ENCODE measurements at regions not wholly inside any gene's neighbourhood (a gene's known extent, or its start where the extent isn't known, plus 50 kb on each side); places are given as distances from the start of the nearest gene placed in this dataset.

DNA sequence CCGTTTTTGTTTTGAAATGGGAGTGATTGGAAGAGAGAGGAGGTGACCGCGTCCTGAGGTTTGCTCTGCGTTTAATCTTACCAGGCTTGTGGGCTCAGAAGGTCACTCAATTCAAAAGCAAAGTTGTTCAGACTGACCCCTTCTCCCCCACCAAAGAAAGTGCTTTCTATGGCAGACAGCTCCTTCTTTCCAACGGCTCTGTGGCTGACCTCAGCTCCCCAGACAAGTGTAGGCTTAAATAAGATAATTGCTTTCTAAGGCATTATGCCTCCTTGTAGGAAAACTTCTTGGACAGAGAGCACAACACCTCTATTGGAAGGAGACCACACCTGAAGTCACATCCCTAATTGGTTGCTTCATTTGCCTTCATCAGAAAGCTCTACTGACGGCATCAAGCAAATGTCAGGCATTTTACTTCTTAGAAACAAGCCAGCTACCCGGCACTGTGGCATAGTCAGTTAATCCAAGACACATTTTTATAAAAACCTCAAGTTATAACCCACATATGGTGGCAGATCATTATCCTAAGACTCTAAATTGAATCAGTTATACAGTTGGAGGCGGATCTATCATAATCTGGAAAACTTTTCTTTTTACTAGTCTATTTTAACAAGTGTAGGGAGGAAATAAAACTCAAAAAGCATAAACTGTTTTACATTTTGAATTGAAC lies 94.9 kb downstream of the TMEM174 start:
- DNase-seq (ENCODE audit: low spot score): no peak
- TF ChIP-seq, protein P1, sequence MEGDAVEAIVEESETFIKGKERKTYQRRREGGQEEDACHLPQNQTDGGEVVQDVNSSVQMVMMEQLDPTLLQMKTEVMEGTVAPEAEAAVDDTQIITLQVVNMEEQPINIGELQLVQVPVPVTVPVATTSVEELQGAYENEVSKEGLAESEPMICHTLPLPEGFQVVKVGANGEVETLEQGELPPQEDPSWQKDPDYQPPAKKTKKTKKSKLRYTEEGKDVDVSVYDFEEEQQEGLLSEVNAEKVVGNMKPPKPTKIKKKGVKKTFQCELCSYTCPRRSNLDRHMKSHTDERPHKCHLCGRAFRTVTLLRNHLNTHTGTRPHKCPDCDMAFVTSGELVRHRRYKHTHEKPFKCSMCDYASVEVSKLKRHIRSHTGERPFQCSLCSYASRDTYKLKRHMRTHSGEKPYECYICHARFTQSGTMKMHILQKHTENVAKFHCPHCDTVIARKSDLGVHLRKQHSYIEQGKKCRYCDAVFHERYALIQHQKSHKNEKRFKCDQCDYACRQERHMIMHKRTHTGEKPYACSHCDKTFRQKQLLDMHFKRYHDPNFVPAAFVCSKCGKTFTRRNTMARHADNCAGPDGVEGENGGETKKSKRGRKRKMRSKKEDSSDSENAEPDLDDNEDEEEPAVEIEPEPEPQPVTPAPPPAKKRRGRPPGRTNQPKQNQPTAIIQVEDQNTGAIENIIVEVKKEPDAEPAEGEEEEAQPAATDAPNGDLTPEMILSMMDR (IDR thresholded peaks at IDR 0.05; ENCODE audit: borderline replicate concordance, control extremely low read depth, extremely low read depth, insufficient read depth, missing control alignments): no peak
- in situ Hi-C loops (cut with MboI; ENCODE audit: low sequenced_read_pairs, unreplicated experiment): no loop called here

DNA sequence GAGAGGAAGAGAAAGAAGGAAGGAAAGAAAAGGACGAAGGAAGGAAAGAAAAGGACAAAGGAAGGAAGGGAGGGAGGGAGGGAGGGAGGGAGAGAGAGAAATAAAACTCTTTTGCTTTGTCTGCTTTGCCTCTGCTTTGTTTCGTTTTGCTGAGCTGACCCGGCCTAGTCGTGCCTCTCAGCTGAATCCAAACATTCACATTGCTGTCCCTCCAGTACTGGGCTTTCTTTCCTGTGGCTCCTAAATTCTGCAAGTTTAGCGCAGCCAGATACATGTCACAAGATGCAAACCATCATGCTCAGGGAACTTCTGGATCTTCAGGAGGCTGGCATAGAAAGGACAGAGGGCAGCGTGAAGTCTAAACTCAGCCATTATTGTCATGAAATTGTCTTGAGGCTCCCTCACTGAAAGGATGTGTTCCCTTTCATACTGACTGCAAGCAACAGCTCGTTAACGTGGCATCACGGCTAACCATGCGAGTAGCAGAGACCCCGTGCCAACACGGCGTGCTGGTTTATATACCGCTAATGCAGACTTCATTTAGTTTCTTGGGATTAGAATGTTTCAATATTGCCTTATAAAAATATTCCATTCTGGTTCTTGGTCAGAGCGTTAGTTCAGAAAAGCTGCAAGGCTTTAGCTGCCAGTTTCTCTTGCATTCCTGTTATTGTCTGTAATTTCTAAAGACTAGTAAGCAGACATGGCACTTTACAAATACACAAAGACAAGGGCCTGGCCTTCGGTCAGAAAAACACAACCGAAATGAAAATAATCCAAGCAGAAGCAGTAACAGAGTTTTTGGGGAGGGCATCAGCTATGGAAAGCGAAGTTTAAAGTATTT lies 94.2 kb downstream of the TMEM174 start:
- DNase-seq (ENCODE audit: low spot score): no peak
- in situ Hi-C loops (cut with MboI; ENCODE audit: low sequenced_read_pairs, unreplicated experiment): no loop called here
- TF ChIP-seq, protein P1 (IDR thresholded peaks at IDR 0.05; ENCODE audit: borderline replicate concordance, control extremely low read depth, extremely low read depth, insufficient read depth, missing control alignments): no peak

- DNase-seq (ENCODE audit: low spot score): no peak
- TF ChIP-seq, protein P1 (IDR thresholded peaks at IDR 0.05; ENCODE audit: borderline replicate concordance, control extremely low read depth, extremely low read depth, insufficient read depth, missing control alignments): no peak
- in situ Hi-C loops (cut with MboI; ENCODE audit: low sequenced_read_pairs, unreplicated experiment): no loop called here
These were observed 93.3 kb downstream of the TMEM174 start for GRCh38 chr5:73266176-73266738.

- in situ Hi-C loops (cut with MboI; ENCODE audit: low sequenced_read_pairs, unreplicated experiment): no loop called here
- DNase-seq (ENCODE audit: low spot score): no peak
- TF ChIP-seq, protein P1 (IDR thresholded peaks at IDR 0.05; ENCODE audit: borderline replicate concordance, control extremely low read depth, extremely low read depth, insufficient read depth, missing control alignments): no peak
These were observed 92.6 kb downstream of the TMEM174 start for GRCh38 chr5:73265641-73266040.

DNA sequence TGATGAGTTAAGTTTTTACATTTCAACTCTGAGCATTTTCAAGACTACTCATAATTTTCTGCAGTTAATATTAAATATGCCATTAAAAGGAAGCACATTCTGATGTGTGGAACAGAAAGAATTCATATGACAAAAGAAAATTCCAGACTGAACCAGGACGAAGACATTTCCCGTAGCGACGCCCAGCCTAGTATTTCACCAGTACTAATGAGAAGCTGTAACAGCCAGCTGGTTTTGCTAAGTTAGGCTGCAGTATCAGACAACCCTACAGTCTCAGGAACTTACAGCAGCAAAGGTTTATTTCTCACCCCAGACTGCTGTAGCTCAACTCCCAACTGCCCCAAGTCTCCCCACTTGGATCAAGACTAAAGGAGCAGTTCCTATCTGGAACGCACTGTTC lies 91.6 kb downstream of the TMEM174 start:
- in situ Hi-C loops (cut with MboI; ENCODE audit: low sequenced_read_pairs, unreplicated experiment): no loop called here
- DNase-seq (ENCODE audit: low spot score): no peak
- TF ChIP-seq, protein P1 (IDR thresholded peaks at IDR 0.05; ENCODE audit: borderline replicate concordance, control extremely low read depth, extremely low read depth, insufficient read depth, missing control alignments): no peak

- DNase-seq (ENCODE audit: low spot score): no peak
- in situ Hi-C loops (cut with MboI; ENCODE audit: low sequenced_read_pairs, unreplicated experiment): no loop called here
- TF ChIP-seq, protein P1 (IDR thresholded peaks at IDR 0.05; ENCODE audit: borderline replicate concordance, control extremely low read depth, extremely low read depth, insufficient read depth, missing control alignments): no peak
These were observed 90.2 kb downstream of the TMEM174 start for GRCh38 chr5:73263001-73263710.

Data from GM13976 (cell line).